HCT116 (cell line): ENCODE measurements at regions not wholly inside any gene's neighbourhood (a gene's known extent, or its start where the extent isn't known, plus 50 kb on each side); places are given as distances from the start of the nearest gene placed in this dataset.

Experiments
- EGR1 ChIP-seq: IDR thresholded peaks from 2 replicates; pipeline ENCODE4 v1.6.1; 2012; ENCODE audit warnings: low read depth
- EZH2 ChIP-seq: fragments of 200-600 bp; sonication (generic); IDR thresholded peaks from 2 replicates; pipeline ENCODE4 v1.6.1; 2017; ENCODE audit warnings: antibody characterized with exemption, mixed run types
- POLR2A ChIP-seq: IDR thresholded peaks from 2 replicates; pipeline ENCODE4 v1.7.0; 2011; ENCODE audit warnings: borderline replicate concordance; ENCODE audit not compliant: insufficient read depth, insufficient read length; ENCODE audit errors: extremely low read depth
- TF ChIP-seq, protein P1 (sequence below), 3 experiments: fragments of 200-600 bp in 1 of 3; sonication (generic) in 1 of 3; IDR thresholded peaks in 2 of 3; conservative IDR thresholded peaks in 1 of 3; 2 replicates each; pipeline ENCODE4 v1.5.1; 2012 to 2017; ENCODE audit warnings: low read depth in 2 of 3, low read length in 2 of 3, antibody characterized with exemption in 1 of 3, borderline replicate concordance in 1 of 3, control low read depth in 1 of 3, mild to moderate bottlenecking in 1 of 3, mixed read lengths in 1 of 3, mixed run types in 1 of 3, moderate library complexity in 1 of 3; ENCODE audit not compliant: insufficient read depth in 1 of 3

DNA sequence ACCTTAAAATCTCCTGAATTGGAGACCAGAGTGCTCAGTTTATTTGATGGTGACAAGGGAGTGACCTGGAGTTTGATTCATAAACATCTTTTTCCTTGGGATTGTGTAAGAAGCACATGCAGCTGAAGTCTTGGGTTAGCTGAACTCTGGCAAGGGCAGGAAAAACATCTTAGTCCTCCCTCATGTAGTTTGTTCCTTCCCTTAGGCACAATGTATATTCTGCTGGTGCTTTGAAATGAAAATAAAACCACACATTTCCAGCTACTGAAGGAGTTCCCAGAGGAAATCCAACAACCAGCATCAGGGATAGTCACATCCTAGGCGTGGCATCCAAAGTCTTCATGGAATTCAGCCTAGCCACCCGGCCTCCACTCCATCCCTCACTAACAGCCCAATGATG is 95.2 kb upstream of the PAPPA start:
- TF ChIP-seq POLR2A (no peak), EZH2 (no peak), EGR1 (no peak)
- TF ChIP-seq, protein P1, sequence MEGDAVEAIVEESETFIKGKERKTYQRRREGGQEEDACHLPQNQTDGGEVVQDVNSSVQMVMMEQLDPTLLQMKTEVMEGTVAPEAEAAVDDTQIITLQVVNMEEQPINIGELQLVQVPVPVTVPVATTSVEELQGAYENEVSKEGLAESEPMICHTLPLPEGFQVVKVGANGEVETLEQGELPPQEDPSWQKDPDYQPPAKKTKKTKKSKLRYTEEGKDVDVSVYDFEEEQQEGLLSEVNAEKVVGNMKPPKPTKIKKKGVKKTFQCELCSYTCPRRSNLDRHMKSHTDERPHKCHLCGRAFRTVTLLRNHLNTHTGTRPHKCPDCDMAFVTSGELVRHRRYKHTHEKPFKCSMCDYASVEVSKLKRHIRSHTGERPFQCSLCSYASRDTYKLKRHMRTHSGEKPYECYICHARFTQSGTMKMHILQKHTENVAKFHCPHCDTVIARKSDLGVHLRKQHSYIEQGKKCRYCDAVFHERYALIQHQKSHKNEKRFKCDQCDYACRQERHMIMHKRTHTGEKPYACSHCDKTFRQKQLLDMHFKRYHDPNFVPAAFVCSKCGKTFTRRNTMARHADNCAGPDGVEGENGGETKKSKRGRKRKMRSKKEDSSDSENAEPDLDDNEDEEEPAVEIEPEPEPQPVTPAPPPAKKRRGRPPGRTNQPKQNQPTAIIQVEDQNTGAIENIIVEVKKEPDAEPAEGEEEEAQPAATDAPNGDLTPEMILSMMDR (IDR thresholded peaks at IDR 0.05 in 2 of 3, conservative IDR thresholded peaks at IDR 0.05 in 1 of 3; ENCODE audit: borderline replicate concordance in 1 of 3, insufficient read depth in 1 of 3, low read depth in 2 of 3, low read length in 2 of 3) = no peak
